ENCODE measurements at regions not wholly inside any gene's neighbourhood (a gene's known extent, or its start where the extent isn't known, plus 50 kb on each side); places are given as distances from the start of the nearest gene placed in this dataset.

DNA sequence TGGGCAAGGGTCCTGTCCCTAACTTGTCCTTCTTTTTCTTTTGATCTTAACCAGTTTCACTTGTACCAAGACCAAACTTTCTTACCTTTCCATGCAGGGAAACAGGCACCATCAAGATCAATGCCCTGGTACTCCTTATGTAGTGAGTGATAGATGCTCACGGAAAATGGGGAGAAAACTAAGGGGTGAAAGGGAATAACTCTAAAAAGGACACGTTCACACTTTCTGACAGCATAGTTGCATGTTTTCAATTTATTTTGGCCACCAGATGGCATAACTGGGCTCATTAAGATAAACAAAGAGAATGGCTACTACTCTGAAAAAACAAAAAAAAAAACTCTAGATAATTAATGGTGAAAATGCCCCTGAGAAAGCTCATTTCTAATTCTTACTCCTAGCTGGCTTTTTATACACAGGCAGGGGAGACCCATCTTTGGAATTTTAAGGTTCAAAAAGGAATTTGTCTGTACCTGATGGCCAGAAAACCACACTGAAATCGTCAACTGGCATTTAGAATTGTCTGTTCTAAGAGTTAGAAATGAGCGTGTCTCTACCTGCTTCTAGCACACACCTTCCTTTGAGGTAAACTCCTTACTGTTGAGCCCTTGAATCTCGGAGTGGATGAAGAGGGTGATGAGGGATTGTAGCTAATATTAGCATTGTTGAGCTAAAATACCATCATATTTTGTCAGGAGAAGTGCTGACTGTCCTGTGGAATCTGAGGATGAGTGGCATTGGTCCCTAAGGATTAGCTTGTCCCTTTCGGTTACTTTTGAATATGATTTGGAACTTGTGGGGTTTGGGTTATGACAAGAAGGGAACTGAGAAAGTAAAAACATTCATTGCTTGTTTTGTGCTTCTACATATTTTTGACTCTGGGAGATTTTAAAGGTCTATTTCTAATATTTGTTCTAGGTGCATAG is 62.2 kb upstream of the DDR1 start:
- ATAC-seq = peak in 2 of 8 donors; percentile 30 to 37
- TF ChIP-seq, protein P1, sequence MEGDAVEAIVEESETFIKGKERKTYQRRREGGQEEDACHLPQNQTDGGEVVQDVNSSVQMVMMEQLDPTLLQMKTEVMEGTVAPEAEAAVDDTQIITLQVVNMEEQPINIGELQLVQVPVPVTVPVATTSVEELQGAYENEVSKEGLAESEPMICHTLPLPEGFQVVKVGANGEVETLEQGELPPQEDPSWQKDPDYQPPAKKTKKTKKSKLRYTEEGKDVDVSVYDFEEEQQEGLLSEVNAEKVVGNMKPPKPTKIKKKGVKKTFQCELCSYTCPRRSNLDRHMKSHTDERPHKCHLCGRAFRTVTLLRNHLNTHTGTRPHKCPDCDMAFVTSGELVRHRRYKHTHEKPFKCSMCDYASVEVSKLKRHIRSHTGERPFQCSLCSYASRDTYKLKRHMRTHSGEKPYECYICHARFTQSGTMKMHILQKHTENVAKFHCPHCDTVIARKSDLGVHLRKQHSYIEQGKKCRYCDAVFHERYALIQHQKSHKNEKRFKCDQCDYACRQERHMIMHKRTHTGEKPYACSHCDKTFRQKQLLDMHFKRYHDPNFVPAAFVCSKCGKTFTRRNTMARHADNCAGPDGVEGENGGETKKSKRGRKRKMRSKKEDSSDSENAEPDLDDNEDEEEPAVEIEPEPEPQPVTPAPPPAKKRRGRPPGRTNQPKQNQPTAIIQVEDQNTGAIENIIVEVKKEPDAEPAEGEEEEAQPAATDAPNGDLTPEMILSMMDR (IDR thresholded peaks at IDR 0.05) = peak in 8 of 9 donors; percentile 27 to 67 (median 57)
- no peak for DNase-seq
- no peaks in the 10 kb centered on the region for H3K9me3 ChIP-seq
- H3K4me3 ChIP-seq = no peak overlapping the region
- 48% methylated on average over 6 of the region's 6 CpGs for WGBS, 2 donors
- H3K36me3 ChIP-seq = no peaks in the 10 kb centered on the region
- no peaks in the 10 kb centered on the region for H3K27me3 ChIP-seq
- H3K27ac ChIP-seq = peak overlapping the region in 6 of 10 donors; percentile 13 to 81 (median 51)
- H3K4me1 ChIP-seq = peaks cover 6 to 61% (median 23%) of the 10 kb centered on the region in 9 donors
- intact Hi-C loops (cut with DNase I) = loop anchor here (2.0 to 10.0 kb wide), 8 partner anchors 77 to 260 kb away; partner anchors contain the start of genes IER3 (in 9 of the 10) and FLOT1 (in 8 of the 10)

DNA sequence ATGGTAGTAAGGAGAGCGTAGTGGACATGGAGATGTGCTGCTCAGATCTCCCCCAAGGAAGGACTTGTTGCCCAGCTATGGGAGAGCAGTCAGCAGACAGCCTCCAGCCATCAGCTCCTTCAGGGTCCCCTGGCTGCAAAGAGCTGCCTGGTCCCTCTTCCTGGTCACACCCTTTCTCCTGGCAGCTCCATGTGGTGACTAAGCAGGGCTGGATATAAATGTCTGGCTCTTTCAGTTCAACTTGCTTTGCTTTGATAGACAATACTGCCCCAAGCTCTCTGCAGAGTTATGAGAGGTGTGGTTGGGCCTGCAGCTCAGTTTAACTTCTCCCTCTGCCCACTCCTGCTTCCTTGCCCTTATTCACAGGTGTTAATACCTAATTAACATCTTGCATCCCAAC is 64.1 kb upstream of the DDR1 start:
- whole genome bisulfite sequencing, 2 donors = 97 to 100% methylated on average over 1 of the region's 1 CpG
- DNase-seq (peak; percentile 30 to 44), ATAC-seq (peak; percentile 69 to 92 (median 84))
- Histone ChIP-seq H3K36me3 (no peaks in the 10 kb centered on the region), H3K4me3 (no peak overlapping the region), H3K9me3 (no peaks in the 10 kb centered on the region), H3K27me3 (no peaks in the 10 kb centered on the region), H3K4me1 (peaks cover 6 to 62% (median 22%) of the 10 kb centered on the region in 9 donors), H3K27ac (peak overlapping the region in 5 of 10 donors; percentile 29 to 84 (median 37))
- intact Hi-C loops (cut with DNase I) = loop anchor here (2.0 to 10.0 kb wide), 8 partner anchors 75 to 262 kb away; partner anchors contain the start of genes IER3 (in 9 of the 10) and FLOT1 (in 8 of the 10)
- TF ChIP-seq, protein P1 (IDR thresholded peaks at IDR 0.05) = peak in 4 of 9 donors; percentile 24 to 46 (median 38)

DNA sequence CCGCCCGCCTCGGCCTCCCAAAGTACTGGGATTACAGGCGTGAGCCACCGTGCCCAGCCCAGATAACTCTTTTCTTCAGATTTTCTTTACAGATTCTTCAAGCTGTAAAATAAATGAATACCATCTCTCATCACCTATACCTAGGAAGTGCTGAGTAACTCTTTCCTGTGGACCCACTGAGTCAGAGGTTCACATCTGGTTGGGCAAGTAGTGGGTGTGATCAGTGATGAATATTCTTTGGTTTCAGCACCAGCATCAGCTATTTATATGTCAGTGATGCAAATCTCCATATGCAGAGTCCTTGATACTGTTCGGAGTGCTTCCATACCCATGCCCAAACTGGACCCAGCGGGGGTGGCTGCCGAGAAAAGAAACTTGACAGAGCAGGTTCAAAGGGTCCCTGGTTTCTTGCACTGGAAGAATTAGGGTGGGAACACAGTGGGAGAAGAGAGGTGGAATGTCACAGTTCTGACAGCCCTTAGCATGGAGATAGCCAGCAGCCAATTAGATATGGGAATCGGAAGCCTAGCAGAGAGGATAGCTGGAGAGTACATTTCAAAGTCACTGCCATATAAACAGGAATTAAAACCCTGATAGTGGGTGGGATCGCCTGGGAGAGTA is 64.9 kb upstream of the DDR1 start:
- intact Hi-C loops (cut with DNase I) = no loop called here
- Histone ChIP-seq H3K27ac (peak overlapping the region in 5 of 10 donors; percentile 10 to 84 (median 35)), H3K4me1 (peaks cover 6 to 69% (median 22%) of the 10 kb centered on the region in 9 donors), H3K36me3 (no peaks in the 10 kb centered on the region), H3K4me3 (no peak overlapping the region), H3K9me3 (no peaks in the 10 kb centered on the region), H3K27me3 (no peaks in the 10 kb centered on the region)
- ATAC-seq (peak in 1 of 8 donors; percentile 7), DNase-seq (no peak)
- TF ChIP-seq, protein P1 (IDR thresholded peaks at IDR 0.05) = no peak
- WGBS, 2 donors = 84 to 92% methylated on average over 10 of the region's 10 CpGs

DNA sequence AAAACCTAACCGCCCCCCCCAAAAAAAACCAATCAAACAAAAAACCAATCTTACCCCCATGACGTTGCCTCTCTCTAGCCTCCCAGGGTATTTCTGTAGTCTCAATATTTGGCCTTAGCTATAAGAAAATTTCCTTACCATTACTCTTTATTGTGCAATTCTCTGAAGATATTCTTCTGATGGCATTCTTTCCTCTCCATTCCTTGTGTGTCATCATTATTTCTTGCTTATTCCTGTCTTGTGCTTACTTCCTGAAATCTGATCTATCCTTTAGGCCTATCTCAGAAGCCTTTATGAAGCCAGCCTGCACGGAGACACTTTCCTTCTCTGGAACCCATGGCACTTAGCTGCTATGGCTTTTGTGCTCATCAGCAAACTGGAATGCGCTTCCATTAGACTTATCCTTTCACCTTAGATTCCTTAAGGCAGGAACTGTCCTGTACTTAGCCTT is 65.9 kb upstream of the DDR1 start:
- intact Hi-C loops (cut with DNase I) = no loop called here
- 87 to 88% methylated on average over 4 of the region's 4 CpGs for WGBS, 2 donors
- DNase-seq (no peak), ATAC-seq (peak in 1 of 8 donors; percentile 16)
- Histone ChIP-seq H3K36me3 (no peaks in the 10 kb centered on the region), H3K4me3 (no peak overlapping the region), H3K4me1 (peaks cover 6 to 76% (median 26%) of the 10 kb centered on the region in 9 donors), H3K27me3 (no peaks in the 10 kb centered on the region), H3K9me3 (no peaks in the 10 kb centered on the region), H3K27ac (peak overlapping the region in 4 of 10 donors; percentile 10 to 84 (median 28))
- TF ChIP-seq, protein P1 (IDR thresholded peaks at IDR 0.05) = no peak

All from heart right ventricle (tissue), 16 donors.